Stimulated activated CD8-positive, alpha-beta memory T cell treated with anti-CD3 and anti-CD28 coated beads, Interleukin-7, amount 100 ng/mL, for 1 hour (primary cell): ENCODE measurements at regions not wholly inside any gene's neighbourhood (a gene's known extent, or its start where the extent isn't known, plus 50 kb on each side); places are given as distances from the start of the nearest gene placed in this dataset.
"Not testable (repeated sequence)": the region's sequence is repeated elsewhere in the genome, so short reads cannot be mapped to it uniquely, and the experiment has no call there.

Experiments
- DNase-seq, 2 donors: peaks; one replicate each; pipeline ENCODE4 v3.0.0-alpha.2; 2020; ENCODE audit warnings: low read depth in 2 of 2

DNA sequence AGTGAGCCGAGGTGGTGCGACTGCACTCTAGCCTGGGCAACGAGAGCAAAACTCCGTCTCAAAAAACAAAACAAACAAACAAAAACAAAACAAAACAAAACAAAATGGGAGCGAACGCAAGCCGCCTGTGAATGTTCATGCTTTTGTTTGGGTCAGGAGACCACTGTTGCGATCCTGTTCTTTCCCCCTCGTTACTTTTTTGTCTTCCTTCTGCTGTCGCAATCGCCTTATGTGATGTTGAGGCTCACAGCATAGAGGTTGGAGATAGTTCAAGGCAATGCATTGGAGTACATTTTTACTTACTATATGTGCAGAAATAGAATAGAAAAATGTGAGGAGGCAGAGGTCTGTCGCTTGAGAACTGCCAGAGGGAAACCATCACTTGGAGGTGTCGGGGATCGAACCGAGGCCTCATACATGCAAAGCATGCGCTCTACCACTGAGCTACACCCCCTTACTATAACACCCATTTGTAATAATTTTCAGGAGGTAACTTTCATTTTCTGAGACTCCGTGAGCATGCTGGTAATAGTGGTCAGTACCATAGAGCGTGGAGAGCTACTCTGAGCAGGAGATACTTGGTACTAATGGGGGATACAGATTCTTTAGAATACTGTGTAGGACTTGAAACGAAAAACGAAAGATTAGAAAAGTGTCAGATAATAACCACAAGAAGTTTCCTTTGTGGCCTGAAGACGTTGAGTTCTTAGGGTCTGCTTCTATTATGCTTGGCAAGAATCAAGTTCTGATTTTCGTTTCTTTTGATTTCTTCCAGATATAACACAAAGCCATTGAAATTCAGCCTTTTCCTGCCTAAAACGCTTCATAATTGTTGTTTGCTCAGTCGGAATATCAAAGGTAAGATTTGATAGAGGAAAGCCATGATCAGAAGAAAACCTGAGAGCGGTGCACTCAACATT lies 121.1 kb downstream of the TRIM27 start:
- DNase-seq, result no peak

DNA sequence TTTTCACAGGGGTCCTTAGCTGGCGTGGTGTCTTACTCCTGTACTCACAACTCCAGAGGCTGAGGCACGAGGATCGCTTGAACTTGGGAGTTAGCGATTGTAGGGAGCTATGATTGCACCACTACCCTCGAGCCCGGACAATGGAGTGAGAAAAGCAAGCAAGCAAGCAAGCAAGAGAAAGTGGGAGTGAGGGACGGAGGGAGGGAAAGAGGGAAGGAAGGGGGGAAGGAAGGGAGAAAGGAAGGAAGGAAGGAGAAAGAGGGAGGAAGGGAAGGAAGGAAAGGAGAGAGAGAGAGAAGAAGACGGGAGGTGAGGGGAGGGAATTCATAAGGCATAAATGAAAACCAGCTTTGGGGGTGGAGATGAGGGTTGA lies 120.5 kb downstream of the TRIM27 start:
- no peak for DNase-seq

DNA sequence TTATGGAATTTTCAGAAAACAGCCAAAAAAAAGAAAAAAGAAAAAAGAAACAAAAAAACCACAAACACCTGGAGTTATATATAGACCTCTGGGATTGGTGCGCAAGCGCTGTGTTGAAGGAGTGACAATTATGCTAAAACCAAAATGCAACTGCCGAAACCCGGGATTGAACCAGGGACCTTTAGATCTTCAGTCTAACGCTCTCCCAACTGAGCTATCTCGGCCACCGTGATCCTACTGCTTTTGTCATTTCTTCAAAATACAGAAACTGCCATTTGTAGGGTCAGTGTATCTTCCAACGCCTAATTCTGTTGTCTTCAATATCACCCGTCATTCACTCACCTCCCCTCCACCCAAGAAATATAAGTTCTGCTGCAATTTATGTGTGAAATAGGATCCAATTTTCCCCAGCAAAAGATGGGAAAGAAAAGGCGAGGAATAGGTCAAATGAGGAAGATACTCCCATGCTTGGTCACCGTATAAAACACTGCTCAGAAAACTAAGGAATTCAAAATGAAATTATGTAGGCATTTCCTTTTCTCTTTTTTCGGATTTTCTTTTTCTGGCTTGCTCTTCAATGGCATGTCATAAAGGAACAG lies 116.0 kb downstream of the TRIM27 start:
- no peak for DNase-seq

DNA sequence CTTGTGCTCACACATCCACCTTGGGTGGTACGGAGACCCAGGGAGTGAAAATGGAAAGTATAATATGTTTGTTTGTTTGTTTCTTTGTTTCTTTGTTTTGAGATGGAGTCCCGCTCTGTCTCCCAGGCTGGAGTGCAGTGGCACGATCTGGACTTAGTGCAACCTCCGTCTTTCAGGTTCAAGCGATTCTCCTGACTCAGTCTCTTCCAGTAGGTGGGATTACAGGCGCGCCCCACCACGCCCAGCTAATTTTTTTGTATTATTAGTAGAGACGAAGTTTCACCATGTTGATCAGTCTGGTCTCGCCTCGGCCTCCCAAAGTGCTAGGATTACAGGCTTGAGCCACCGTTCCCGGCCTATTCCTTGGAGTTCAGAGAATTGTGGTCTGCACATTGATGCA lies 115.4 kb downstream of the TRIM27 start:
- DNase-seq, result no peak

DNA sequence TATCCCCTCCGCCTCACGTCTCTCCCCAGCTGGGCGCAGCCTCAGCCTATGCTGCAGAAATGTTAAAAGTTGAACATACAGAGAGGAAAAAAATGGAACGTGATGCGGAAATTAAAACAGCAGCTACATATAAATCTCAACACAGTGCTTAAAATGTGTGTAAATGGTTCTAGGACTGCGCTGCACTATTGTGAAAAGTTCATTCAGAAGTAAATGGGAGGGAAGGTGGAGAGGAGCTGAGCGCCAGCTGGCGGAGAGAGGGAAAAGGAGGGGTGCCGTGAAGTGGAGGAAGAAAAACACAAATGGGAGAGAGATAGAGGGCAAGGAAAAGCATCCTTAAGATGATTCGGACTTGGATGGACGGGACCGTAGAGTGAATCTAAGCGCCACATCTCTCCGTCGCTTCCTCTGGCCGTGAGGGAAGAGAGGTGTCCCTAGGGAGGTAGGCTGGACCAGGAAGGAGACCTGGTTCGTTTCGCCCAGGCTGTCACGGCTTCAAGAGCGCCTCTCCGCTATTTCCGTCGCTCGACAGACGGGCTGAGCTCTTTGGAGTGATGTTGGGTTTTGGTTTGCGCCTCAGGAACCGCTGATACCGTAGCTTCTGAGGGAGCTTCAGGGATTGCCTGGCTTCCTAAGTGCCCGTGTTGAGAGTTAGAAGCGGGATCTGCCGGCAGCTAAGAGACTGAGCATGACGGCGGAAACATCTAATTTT lies 113.7 kb downstream of the TRIM27 start:
- DNase-seq, result no peak

DNA sequence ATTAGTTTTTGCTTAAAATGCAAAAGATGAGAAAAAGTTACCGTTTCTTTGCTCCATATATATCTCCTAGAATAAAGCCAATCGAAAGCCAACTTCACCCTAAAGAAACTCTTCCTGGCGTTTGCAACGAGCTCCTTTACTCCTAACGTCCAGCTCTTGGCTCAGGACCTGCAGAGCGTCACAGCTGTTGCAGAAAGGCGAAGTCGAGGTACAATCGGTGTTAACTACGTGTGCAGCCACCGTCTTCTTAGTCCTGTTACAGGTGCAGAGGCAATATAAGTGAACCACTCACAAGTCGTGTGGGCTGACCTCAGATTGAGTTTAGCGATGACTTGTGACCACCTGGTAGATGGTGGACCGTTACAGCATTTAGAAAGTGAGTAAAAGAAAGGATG lies 113.1 kb downstream of the TRIM27 start:
- DNase-seq, result no peak

DNA sequence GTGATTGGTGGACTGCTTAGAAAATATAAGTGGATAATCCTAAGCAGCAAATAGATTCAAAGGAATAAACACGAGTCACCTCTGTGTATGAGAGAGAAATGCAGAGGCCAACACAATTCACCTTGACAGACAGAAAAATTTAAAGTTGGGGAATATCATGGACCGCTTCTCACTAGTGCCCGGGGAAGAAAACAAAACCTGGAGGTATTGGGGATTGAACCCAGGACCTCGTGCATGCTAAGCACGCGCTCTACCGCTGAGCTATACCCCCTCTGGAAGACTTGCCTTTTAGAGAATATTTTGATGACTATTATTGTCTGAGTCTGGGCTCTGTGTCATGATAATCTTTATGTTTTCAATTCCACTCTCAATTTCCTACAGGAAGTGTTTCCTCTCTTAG lies 111.9 kb downstream of the TRIM27 start:
- DNase-seq, result no peak

DNA sequence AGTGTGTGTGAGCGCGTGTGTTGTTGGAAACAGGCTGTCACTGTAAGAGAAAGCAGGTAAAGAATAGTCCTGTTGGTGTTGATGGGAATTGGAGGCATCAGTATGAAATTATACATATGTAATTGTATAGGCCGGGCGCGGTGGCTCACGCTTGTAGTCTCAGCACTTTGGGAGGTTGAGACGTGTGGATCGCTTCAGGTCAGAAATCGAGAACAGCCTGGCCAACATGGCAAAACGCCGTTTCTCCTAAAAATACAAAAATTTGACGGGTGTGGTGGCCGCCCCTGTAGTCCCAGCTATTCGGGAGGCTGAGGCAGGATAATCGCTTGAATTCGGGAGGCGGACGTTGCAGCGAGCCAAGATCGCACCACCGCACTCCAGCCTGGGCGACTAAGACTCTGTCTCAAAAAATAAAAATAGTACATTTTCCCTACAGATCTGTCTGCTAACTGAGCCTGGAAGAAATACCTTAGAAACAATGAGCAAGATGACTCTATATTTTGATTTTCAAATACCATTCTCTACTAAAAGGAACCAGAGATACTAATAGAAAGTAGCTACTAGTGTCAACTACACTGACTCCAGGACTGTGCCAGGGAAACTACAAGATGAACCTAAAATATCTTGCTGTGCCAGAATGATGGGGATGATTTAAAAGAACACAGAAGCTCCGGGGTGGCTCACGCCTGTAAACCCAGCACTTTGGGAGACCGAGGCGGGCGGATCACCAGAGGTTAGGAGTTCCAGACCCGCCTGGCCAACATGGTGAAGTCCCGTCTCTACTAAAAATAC lies 110.8 kb downstream of the TRIM27 start:
- DNase-seq, result no peak

DNA sequence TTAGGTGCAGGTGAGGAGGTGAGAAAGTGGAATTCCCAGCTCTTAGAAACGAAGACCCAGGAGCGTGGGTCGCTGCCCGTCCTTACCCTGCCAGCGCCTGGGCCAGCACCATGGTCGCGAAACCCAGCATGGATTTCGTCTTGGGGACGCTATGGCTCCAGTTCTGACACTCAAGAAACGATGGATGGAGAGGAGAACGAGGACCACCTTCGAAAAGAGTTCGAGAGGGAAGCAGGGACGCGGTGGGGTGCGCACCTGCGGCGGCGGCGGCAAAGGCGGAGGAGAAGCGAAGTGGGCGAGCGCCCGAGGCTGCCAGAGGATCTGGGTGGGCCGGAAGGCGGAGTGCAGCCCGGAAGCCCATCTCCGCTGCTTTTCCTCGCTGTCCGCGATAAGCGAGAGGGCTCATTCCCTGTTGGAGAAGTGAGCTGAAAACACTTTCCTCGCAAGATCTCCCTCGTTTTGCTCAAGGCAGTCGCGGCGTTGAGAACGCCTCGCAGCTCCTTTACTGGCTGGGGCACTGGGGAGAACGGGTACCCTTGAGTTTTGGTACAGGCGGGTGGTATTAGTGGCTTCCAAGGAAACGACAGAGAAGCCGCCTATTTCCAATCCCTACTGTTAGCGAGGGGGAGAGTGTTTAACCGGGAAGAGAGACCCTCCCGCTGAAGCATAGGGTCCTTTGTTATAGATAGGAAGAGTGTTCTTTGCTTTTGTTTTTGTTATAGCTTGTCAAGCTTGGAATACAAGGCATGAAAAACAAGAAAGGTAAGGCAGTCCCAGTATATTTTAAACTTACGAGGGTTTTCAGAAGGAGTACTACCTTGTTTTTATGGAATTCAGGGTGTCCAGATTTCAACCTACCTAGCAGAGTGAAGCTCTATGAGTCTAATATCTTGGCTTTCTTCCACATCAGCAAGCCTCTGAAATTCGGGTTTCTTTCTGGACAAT lies 109.5 kb downstream of the TRIM27 start:
- DNase-seq, result no peak

DNA sequence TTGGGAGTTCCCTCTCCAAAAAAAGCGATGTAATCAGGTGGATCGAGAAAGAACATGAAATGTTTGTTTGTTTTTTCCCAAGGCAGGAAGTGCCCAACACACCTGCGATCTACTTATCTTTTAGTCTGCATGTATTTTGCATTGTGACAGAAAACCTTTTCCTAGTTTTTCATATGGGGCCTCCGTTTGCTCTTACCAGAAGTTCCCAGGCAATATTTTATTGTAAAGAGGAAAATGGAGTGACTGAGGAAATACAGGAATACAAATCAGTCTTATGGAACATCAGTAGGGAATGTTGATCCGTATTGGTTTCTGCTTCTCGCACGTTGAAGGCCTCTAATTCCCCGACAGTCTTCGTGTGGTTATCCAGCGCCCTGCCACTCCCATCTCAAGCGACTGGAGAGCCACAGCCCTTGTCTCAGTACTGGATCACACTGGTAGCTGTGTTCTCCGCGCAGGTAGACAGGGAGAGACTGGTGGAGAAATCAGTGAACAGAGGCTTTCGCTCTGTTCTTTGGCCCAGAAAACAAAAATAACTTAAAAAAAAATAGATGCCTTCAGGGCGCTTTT lies 107.4 kb downstream of the TRIM27 start:
- no peak for DNase-seq

DNA sequence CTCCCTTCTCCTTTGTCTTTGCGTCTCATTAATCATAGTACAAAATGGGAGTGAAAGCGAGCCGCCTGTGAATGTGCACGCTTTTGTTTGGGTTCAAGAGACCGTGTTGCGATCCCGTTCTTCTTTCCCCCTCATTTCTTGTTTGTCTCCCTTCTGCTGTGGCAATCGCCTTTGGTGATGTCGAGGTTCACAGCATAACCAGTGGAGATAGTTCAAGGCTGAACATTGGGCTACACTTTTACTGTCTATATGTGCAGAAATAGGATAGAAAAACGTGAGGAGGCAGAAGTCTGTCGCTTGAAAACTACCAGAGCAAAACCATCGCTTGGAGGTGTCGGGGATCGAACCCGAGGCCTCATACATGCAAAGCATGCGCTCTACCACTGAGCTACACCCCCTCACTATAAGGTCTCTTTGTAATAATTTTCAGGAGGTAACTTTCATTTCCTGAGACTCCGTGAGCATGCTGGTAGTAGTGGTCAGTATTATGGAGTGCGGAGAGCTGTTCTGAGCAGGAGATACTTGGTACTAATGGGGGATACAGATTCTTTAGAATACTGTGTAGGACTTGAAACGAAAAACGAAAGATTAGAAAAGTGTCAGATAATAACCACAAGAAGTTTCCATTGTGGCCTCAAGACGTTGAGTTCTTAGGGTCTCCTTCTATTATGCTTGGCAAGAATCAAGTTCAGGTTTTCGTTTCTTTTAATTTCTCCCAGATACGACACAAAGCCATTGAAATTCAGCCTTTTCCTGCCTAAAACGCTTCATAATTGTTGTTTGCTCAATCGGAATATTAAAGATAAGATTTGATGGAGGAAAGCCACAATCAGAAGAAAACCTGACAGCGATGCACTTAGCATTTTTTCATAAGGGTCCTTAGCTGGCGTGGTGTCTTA lies 106.6 kb downstream of the TRIM27 start:
- DNase-seq, result no peak

DNA sequence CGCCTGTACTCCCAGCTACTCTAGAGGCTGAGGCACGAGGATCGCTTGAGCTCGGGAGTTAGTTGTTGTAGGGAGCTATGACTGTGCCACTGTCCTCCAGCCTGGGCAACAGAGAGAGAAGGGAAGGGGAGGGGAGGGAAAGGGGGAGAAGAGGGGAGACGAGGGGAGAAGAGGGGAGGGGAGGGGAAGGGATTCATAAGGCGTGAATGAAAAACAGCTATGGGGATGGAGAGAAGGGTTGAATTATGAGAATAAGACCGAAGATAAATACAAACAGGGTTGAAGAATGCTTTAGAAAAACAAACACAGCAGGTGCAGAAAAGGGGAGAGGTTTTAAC lies 106.0 kb downstream of the TRIM27 start:
- no peak for DNase-seq

DNA sequence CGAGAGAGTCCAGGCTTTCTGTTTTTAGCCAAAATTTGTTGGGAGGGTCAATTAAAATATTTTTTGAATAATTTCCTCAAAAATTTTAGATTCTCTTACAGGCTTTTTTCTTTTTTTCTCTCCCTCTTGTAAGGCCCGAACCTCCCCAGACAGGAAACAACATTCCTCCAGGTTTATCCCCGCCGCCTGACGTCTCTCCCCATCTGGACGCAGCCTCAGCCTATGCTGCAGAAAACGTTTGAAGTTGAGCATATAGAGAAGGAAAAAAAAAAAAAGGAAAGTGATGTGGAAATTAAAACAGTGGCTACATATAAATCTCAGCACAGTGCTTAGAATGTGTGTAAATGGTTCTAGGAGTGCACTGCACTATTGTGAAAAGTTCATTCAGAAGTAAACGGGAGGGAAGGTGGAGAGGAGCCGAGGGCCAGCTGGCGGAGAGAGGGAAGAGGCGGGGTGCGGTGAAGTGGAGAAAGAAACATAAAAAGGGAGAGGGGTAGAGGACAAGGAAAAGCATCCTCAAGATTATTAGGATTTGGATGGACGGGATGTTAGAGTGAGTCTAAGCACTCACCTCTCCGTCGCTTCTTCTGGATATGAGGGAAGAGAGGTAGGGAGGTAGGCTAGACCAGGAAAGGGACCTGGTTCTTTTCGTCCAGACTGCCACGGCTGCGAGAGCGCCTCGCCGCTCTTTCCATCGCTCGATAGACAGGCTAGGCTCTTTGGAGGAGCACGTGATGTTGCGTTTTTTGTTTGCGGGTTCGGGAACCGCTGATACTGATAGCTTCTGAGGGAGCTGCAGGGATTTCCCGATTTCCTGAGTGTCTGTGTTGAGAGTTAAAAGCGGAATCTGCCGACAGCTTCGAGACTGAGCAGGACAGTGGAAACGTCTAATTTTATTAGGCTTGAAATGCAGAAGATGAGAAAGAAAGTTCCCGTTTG lies 98.7 kb downstream of the TRIM27 start:
- DNase-seq, result no peak

DNA sequence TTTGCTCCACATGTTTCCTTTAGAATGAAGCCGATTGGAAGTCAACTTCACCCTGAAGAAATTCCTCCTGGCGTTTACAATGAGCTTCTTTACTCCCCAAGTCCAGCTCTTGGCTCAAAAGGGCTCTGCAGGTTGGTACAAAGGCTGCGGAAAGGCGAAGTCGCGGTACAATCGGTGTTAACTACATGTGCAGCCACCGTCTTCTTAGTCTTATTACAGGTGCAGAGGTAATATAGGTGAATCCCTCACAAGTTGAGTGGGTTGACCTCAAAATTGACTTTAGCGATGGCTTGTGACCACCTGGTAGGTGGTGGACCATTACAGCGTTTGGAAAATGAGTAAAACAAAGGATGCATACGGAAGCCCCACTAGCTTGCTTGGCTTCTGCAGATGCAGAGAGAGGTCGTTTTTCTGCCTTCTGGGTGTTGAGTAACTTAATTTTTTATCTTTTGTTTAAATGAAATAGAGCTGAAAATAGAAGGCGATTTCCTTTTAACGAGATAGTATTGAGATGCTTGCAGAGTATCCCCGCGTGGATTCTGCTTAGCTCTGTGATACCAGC lies 98.0 kb downstream of the TRIM27 start:
- no peak for DNase-seq

DNA sequence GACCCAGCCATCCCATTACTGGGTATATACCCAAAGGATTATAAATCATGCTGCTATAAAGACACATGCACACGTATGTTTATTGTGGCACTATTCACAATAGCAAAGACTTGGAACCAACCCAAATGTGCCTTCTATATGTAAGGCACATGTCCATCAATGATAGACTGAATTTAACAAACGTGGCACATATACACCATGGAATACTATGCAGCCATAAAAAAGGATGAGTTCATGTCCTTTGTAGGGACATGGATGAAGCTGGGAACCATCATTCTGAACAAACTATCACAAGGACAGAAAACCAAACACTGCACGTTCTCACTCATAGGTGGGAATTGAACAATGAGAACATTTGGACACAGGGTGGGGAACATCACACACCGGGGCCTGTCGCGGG lies 92.1 kb downstream of the TRIM27 start:
- DNase-seq, result not testable (repeated sequence)

DNA sequence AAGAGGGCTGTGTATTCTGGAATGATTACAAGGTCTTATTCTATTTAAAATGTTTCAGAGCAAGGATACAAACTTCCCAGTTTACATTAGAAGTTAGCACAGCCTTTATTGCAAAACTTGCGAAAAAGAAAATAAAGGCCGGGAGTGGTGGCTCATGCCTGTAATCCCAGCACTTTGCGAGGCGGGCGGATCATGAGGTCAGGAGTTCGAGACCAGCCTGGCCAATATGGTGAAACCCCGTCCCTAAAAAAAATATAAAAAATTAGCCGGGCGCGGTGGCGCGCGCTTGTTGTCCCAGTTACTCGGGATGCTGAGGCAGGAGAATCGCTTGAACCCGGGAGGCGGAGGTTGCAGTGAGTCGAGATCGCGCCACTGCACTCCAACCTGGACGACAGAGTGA lies 87.1 kb downstream of the TRIM27 start:
- DNase-seq, result not testable (repeated sequence)

DNA sequence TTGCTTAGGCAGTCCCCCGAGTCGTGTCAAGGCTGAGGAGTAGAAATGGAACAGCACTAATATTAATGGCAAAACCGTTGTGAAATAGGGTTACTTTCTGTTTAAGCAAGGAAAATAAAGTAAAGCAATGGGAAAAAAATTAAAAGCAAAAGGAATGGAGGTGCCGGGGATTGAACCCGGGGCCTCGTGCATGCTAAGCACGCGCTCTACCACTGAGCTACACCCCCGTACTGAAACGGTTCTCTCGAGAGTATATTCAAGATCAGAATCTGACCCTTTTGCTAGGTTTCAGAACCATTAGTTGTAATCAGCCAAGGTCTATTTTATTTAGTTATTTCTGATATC lies 85.5 kb downstream of the TRIM27 start:
- DNase-seq, result peak; percentile 36 to 38
